GM21786 (cell line): ENCODE measurements at regions not wholly inside any gene's neighbourhood (a gene's known extent, or its start where the extent isn't known, plus 50 kb on each side); places are given as distances from the start of the nearest gene placed in this dataset.
"Not testable (repeated sequence)": the region's sequence is repeated elsewhere in the genome, so short reads cannot be mapped to it uniquely, and the experiment has no call there.

Experiments
- ATAC-seq: cut with Tn5 transposase; IDR thresholded peaks from one replicate; pipeline ENCODE4 v1.9.1; 2021; ENCODE audit not compliant: unreplicated experiment

GRCh38 chrX:147468600-147468999 lies 443.1 kb upstream of the FMR1 start:
- ATAC-seq: no peak

- no peak for ATAC-seq
Measured at GRCh38 chrX:147476008-147476407, 435.7 kb upstream of the FMR1 start.

- ATAC-seq: no peak
Measured at GRCh38 chrX:147478899-147479298, 432.8 kb upstream of the FMR1 start.

GRCh38 chrX:147485207-147485606 lies 426.5 kb upstream of the FMR1 start:
- ATAC-seq: no peak

GRCh38 chrX:147494365-147494764 lies 417.4 kb upstream of the FMR1 start:
- ATAC-seq: no peak

GRCh38 chrX:147498796-147499195 lies 412.9 kb upstream of the FMR1 start:
- no peak for ATAC-seq

- no peak for ATAC-seq
Measured at GRCh38 chrX:147522981-147523380, 388.7 kb upstream of the FMR1 start.

- ATAC-seq: no peak
Measured at GRCh38 chrX:147533426-147533825, 378.3 kb upstream of the FMR1 start.

GRCh38 chrX:147537172-147537571 lies 374.5 kb upstream of the FMR1 start:
- no peak for ATAC-seq

GRCh38 chrX:147548023-147548422 lies 363.7 kb upstream of the FMR1 start:
- ATAC-seq: not testable (repeated sequence)

GRCh38 chrX:147550217-147550616 lies 361.5 kb upstream of the FMR1 start:
- no peak for ATAC-seq

- ATAC-seq: no peak
Measured at GRCh38 chrX:147559191-147559590, 352.5 kb upstream of the FMR1 start.

GRCh38 chrX:147565237-147565636 lies 346.5 kb upstream of the FMR1 start:
- no peak for ATAC-seq

GRCh38 chrX:147570483-147570882 lies 341.2 kb upstream of the FMR1 start:
- ATAC-seq: no peak

GRCh38 chrX:147573266-147573665 lies 338.5 kb upstream of the FMR1 start:
- ATAC-seq: no peak

GRCh38 chrX:147602176-147602696 lies 309.5 kb upstream of the FMR1 start:
- no peak for ATAC-seq

- ATAC-seq: no peak
Measured at GRCh38 chrX:147626605-147627004, 285.1 kb upstream of the FMR1 start.

- ATAC-seq: no peak
Measured at GRCh38 chrX:147635186-147635585, 276.5 kb upstream of the FMR1 start.

GRCh38 chrX:147637190-147637589 lies 274.5 kb upstream of the FMR1 start:
- no peak for ATAC-seq

- ATAC-seq: no peak
Measured at GRCh38 chrX:147646949-147647723, 264.6 kb upstream of the FMR1 start.

GRCh38 chrX:147675819-147676218 lies 235.9 kb upstream of the FMR1 start:
- no peak for ATAC-seq

GRCh38 chrX:147679356-147680005 lies 232.2 kb upstream of the FMR1 start:
- no peak for ATAC-seq
